ENCODE measurements at regions not wholly inside any gene's neighbourhood (a gene's known extent, or its start where the extent isn't known, plus 50 kb on each side); places are given as distances from the start of the nearest gene placed in this dataset.

- no peak overlapping the region for H3K27ac ChIP-seq (replicated peaks)
- DNase-seq (ENCODE audit: low read depth in 1 of 2, low spot score in 1 of 2): no peak
- H3K27me3 ChIP-seq (ENCODE audit: insufficient read depth, poor library complexity, severe bottlenecking): no peaks in the 10 kb centered on the region
- no peak overlapping the region for H3K4me3 ChIP-seq (replicated peaks; ENCODE audit: insufficient read depth, low read length)
- TF ChIP-seq SPI1 (IDR thresholded peaks at IDR 0.05; ENCODE audit: borderline replicate concordance, low read depth) (no peak), POLR2AphosphoS5 (IDR thresholded peaks at IDR 0.05; ENCODE audit: low read depth) (no peak), REST (IDR thresholded peaks at IDR 0.05; ENCODE audit: insufficient replicate concordance, low read depth) (no peak), CTCF (IDR thresholded peaks at IDR 0.05; ENCODE audit: insufficient read depth, low read length) (no peak), GABPA (IDR thresholded peaks at IDR 0.05; ENCODE audit: low read depth) (no peak)
These were observed 166.2 kb downstream of the ZIC1 start for GRCh38 chr3:147575391-147575790.

GRCh38 chr3:147582642-147583041 lies 173.5 kb downstream of the ZIC1 start:
- H3K27ac ChIP-seq (replicated peaks): no peak overlapping the region
- no peak overlapping the region for H3K4me3 ChIP-seq (replicated peaks; ENCODE audit: insufficient read depth, low read length)
- no peak for TF ChIP-seq POLR2AphosphoS5 (IDR thresholded peaks at IDR 0.05; ENCODE audit: low read depth)
- TF ChIP-seq REST (IDR thresholded peaks at IDR 0.05; ENCODE audit: insufficient replicate concordance, low read depth): no peak
- no peak for TF ChIP-seq SPI1 (IDR thresholded peaks at IDR 0.05; ENCODE audit: borderline replicate concordance, low read depth)
- no peak for TF ChIP-seq GABPA (IDR thresholded peaks at IDR 0.05; ENCODE audit: low read depth)
- TF ChIP-seq CTCF (IDR thresholded peaks at IDR 0.05; ENCODE audit: insufficient read depth, low read length): no peak
- no peaks in the 10 kb centered on the region for H3K27me3 ChIP-seq (ENCODE audit: insufficient read depth, poor library complexity, severe bottlenecking)
- no peak for DNase-seq (ENCODE audit: low read depth in 1 of 2, low spot score in 1 of 2)

- no peak for DNase-seq (ENCODE audit: low read depth in 1 of 2, low spot score in 1 of 2)
- no peaks in the 10 kb centered on the region for H3K27me3 ChIP-seq (ENCODE audit: insufficient read depth, poor library complexity, severe bottlenecking)
- H3K27ac ChIP-seq (replicated peaks): no peak overlapping the region
- H3K4me3 ChIP-seq (replicated peaks; ENCODE audit: insufficient read depth, low read length): no peak overlapping the region
- TF ChIP-seq POLR2AphosphoS5 (IDR thresholded peaks at IDR 0.05; ENCODE audit: low read depth): no peak
- no peak for TF ChIP-seq REST (IDR thresholded peaks at IDR 0.05; ENCODE audit: insufficient replicate concordance, low read depth)
- TF ChIP-seq CTCF (IDR thresholded peaks at IDR 0.05; ENCODE audit: insufficient read depth, low read length): no peak
- TF ChIP-seq SPI1 (IDR thresholded peaks at IDR 0.05; ENCODE audit: borderline replicate concordance, low read depth): no peak
- TF ChIP-seq GABPA (IDR thresholded peaks at IDR 0.05; ENCODE audit: low read depth): no peak
These were observed 179.9 kb downstream of the ZIC1 start for GRCh38 chr3:147589016-147589415.

All from HL-60 (cell line).